SK-N-SH treated with all-trans-retinoic acid at 6 μM for 48 hours (cell line): ENCODE measurements at regions not wholly inside any gene's neighbourhood (a gene's known extent, or its start where the extent isn't known, plus 50 kb on each side); places are given as distances from the start of the nearest gene placed in this dataset.

Experiments used
- ARNTL ChIP-seq: fragments of 450-650 bp; formaldehyde crosslinking; IDR thresholded peaks from 2 replicates; pipeline ENCODE4 v1.5.0; 2020; ENCODE audit warnings: low read depth, mild to moderate bottlenecking, moderate library complexity, borderline replicate concordance
- CSRNP3 ChIP-seq: fragments of 250-450 bp; sonication (Bioruptor Pico); IDR thresholded peaks from 2 replicates; pipeline ENCODE4 v1.5.1; 2021; ENCODE audit warnings: mild to moderate bottlenecking, moderate library complexity
- ESRRG ChIP-seq: fragments of 250-450 bp; sonication (Bioruptor Pico); IDR thresholded peaks from 2 replicates; pipeline ENCODE4 v1.6.1; 2021; ENCODE audit warnings: mild to moderate bottlenecking
- GLIS3 ChIP-seq: fragments of 250-450 bp; sonication (Bioruptor Pico); IDR thresholded peaks from 2 replicates; pipeline ENCODE4 v1.5.0; 2020; ENCODE audit warnings: mild to moderate bottlenecking, moderate library complexity
- POU6F1 ChIP-seq: fragments of 250-450 bp; sonication (Bioruptor Pico); IDR thresholded peaks from 2 replicates; pipeline ENCODE4 v1.8.0; 2021; ENCODE audit warnings: low read depth, mild to moderate bottlenecking, moderate library complexity, borderline replicate concordance
- PPARA ChIP-seq: fragments of 250-450 bp; sonication (Bioruptor Pico); IDR thresholded peaks from 2 replicates; pipeline ENCODE4 v1.5.0; 2020; ENCODE audit warnings: mild to moderate bottlenecking, borderline replicate concordance
- SNAI2 ChIP-seq: fragments of 250-450 bp; sonication (Bioruptor Pico); IDR thresholded peaks from 2 replicates; pipeline ENCODE4 v1.5.0; 2020; ENCODE audit warnings: mild to moderate bottlenecking, moderate library complexity
- TCF4 ChIP-seq: fragments of 250-450 bp; sonication (Bioruptor Pico); IDR thresholded peaks from 2 replicates; pipeline ENCODE4 v1.8.0; 2021; ENCODE audit warnings: mild to moderate bottlenecking, moderate library complexity, borderline replicate concordance
- ZFP30 ChIP-seq: fragments of 450-650 bp; formaldehyde crosslinking; IDR thresholded peaks from 2 replicates; pipeline ENCODE4 v1.5.0; 2022; ENCODE audit warnings: mild to moderate bottlenecking, moderate library complexity
- ZNF70 ChIP-seq: fragments of 450-650 bp; formaldehyde crosslinking; IDR thresholded peaks from 2 replicates; pipeline ENCODE4 v1.5.0; 2020; ENCODE audit warnings: mild to moderate bottlenecking, moderate library complexity
- ZNF8 ChIP-seq: fragments of 450-650 bp; formaldehyde crosslinking; IDR thresholded peaks from 2 replicates; pipeline ENCODE4 v1.5.0; 2020; ENCODE audit warnings: mild to moderate bottlenecking, moderate library complexity
- TF ChIP-seq, protein P1 (sequence below): fragments of 250-450 bp; sonication (Bioruptor Pico); IDR thresholded peaks from 2 replicates; pipeline ENCODE4 v1.8.0; 2020; ENCODE audit warnings: mild to moderate bottlenecking, moderate library complexity, borderline replicate concordance
- TF ChIP-seq, protein P2 (sequence below): fragments of 250-450 bp; sonication (Bioruptor Pico); IDR thresholded peaks from 2 replicates; pipeline ENCODE4 v1.5.1; 2020; ENCODE audit warnings: low read depth, mild to moderate bottlenecking, moderate library complexity

- TF ChIP-seq, protein P1, sequence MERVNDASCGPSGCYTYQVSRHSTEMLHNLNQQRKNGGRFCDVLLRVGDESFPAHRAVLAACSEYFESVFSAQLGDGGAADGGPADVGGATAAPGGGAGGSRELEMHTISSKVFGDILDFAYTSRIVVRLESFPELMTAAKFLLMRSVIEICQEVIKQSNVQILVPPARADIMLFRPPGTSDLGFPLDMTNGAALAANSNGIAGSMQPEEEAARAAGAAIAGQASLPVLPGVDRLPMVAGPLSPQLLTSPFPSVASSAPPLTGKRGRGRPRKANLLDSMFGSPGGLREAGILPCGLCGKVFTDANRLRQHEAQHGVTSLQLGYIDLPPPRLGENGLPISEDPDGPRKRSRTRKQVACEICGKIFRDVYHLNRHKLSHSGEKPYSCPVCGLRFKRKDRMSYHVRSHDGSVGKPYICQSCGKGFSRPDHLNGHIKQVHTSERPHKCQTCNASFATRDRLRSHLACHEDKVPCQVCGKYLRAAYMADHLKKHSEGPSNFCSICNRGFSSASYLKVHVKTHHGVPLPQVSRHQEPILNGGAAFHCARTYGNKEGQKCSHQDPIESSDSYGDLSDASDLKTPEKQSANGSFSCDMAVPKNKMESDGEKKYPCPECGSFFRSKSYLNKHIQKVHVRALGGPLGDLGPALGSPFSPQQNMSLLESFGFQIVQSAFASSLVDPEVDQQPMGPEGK = no peak
- TF ChIP-seq CSRNP3 (CRISPR knock-in tag) (no peak), ARNTL (CRISPR knock-in tag) (no peak), TCF4 (CRISPR knock-in tag) (no peak), ZNF70 (no peak), GLIS3 (no peak), ZNF8 (CRISPR knock-in tag) (no peak), SNAI2 (CRISPR knock-in tag) (no peak), PPARA (no peak), ZFP30 (CRISPR knock-in tag) (no peak), ESRRG (CRISPR knock-in tag) (no peak), POU6F1 (no peak)
- TF ChIP-seq, protein P2, sequence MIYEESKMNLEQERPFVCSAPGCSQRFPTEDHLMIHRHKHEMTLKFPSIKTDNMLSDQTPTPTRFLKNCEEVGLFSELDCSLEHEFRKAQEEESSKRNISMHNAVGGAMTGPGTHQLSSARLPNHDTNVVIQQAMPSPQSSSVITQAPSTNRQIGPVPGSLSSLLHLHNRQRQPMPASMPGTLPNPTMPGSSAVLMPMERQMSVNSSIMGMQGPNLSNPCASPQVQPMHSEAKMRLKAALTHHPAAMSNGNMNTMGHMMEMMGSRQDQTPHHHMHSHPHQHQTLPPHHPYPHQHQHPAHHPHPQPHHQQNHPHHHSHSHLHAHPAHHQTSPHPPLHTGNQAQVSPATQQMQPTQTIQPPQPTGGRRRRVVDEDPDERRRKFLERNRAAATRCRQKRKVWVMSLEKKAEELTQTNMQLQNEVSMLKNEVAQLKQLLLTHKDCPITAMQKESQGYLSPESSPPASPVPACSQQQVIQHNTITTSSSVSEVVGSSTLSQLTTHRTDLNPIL = no peak
These were observed 199.8 kb downstream of the ZNF365 start for GRCh38 chr10:62573929-62574328.
